ENCODE measurements at regions not wholly inside any gene's neighbourhood (a gene's known extent, or its start where the extent isn't known, plus 50 kb on each side); places are given as distances from the start of the nearest gene placed in this dataset.
"Not testable (repeated sequence)": the region's sequence is repeated elsewhere in the genome, so short reads cannot be mapped to it uniquely, and the experiment has no call there.

DNA sequence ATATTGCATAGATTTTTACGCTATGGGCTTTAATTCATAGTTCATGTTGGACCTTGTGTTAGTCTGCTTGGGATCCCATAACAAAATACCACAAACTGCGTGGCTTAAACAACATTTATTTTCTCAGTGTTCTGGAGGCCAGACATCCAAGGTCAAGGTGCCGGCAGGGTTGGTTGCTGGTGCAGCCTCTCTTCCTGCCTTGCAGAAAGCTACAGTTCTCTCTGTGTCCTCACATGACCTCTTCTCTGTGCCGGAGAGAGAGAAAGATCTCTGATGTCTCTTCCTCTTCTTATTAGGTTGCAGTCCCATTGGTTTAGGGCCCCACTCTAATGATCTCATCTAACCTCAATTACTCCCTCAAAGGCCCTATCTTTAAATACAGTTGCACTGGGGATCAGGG is 170.5 kb downstream of the IPO8 start:
- ATAC-seq (no peak), DNase-seq (no peak)
- Mint-ChIP-seq H3K9me3 (no peaks in the 10 kb centered on the region), H3K27me3 (peaks cover 4% of the 10 kb centered on the region), H3K27ac (no peak overlapping the region), H3K4me1 (no peaks in the 10 kb centered on the region), H3K4me3 (no peak overlapping the region), H3K36me3 (ENCODE audit: low read depth) (no peaks in the 10 kb centered on the region)

DNA sequence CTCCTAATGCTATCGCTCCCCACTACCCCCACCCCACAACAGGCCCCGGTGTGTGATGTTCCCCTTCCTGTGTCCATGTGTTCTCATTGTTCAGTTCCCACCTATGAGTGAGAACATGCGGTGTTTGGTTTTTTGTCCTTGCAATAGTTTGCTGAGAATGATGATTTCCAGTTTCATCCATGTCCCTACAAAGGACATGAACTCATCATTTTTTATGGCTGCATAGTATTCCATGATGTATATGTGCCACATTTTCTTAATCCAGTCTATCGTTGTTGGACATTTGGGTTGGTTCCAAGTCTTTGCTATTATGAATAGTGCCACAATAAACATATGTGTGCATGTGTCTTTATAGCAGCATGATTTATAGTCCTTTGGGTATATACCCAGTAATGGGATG is 175.4 kb downstream of the IPO8 start:
- ATAC-seq; H3K4me3 Mint-ChIP-seq; H3K9me3 Mint-ChIP-seq; H3K27ac Mint-ChIP-seq; H3K27me3 Mint-ChIP-seq; DNase-seq; H3K4me1 Mint-ChIP-seq; H3K36me3 Mint-ChIP-seq (ENCODE audit: low read depth): not testable (repeated sequence)

DNA sequence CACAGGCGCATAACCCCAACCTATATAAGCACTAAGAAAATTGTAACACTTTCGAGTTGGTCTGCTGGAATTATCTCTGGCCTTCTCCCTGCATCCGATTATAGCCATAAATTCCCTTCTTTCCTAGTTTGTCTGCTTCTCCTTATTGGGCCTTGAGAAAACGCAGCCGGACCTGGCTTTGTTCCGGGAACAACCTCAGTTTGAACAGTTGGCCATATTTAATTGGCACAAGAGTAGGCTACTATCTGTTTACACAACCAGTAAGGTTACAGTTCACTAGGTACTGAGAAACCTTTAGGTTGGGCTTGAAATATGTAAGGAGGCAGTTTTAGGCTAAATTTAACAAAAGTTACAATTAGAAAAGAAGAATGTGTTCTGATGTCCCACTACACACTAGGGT is 176.1 kb downstream of the IPO8 start:
- no peaks in the 10 kb centered on the region for H3K36me3 Mint-ChIP-seq (ENCODE audit: low read depth)
- DNase-seq = no peak
- no peak for ATAC-seq
- no peak overlapping the region for H3K27ac Mint-ChIP-seq
- no peaks in the 10 kb centered on the region for H3K27me3 Mint-ChIP-seq
- H3K9me3 Mint-ChIP-seq = no peaks in the 10 kb centered on the region
- H3K4me3 Mint-ChIP-seq = no peak overlapping the region
- no peaks in the 10 kb centered on the region for H3K4me1 Mint-ChIP-seq

DNA sequence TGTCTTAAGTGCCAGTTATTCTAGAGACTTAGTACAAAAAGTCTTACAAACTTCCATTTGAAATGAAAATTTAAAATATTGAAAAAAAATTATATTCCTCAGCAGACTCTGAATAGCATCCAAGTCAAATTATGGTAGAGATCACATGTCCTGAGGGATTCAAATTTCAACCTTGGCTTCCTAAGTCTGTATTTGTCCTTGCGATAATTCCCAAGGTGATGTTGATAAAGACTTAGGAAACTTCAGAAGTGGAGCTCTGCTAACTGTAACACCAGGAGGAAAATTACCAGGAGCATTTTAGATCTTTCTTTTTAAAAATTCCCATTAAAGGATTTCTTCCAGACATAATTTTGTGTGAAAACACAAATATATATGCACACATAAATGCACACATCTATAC is 178.3 kb downstream of the IPO8 start:
- ATAC-seq (no peak), DNase-seq (no peak)
- Mint-ChIP-seq H3K4me1 (no peaks in the 10 kb centered on the region), H3K4me3 (no peak overlapping the region), H3K9me3 (no peaks in the 10 kb centered on the region), H3K36me3 (ENCODE audit: low read depth) (no peaks in the 10 kb centered on the region), H3K27ac (no peak overlapping the region), H3K27me3 (no peaks in the 10 kb centered on the region)

DNA sequence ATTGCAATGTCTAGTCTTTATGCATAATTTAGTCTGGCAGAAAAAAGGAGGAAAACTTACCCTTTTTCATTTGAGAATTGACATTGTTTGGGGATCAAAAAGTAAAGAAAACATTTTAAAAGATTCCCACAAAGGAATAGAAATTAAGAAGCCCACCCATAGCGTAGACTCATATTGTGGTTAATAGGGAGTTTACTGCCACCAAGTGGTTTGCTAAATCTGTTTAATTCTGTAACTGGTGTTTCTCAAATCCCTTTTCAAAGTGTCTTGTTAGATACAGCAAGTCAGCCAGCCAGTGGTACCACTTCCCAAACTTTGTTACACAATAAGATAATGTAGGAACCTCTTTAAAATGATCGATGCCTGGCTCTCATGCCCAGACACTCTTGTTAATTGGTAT is 180.3 kb downstream of the IPO8 start:
- DNase-seq (no peak), ATAC-seq (no peak)
- no peaks in the 10 kb centered on the region for H3K27me3 Mint-ChIP-seq
- H3K27ac Mint-ChIP-seq = no peak overlapping the region
- H3K4me1 Mint-ChIP-seq = no peaks in the 10 kb centered on the region
- H3K9me3 Mint-ChIP-seq = no peaks in the 10 kb centered on the region
- no peak overlapping the region for H3K4me3 Mint-ChIP-seq
- H3K36me3 Mint-ChIP-seq (ENCODE audit: low read depth) = no peaks in the 10 kb centered on the region

DNA sequence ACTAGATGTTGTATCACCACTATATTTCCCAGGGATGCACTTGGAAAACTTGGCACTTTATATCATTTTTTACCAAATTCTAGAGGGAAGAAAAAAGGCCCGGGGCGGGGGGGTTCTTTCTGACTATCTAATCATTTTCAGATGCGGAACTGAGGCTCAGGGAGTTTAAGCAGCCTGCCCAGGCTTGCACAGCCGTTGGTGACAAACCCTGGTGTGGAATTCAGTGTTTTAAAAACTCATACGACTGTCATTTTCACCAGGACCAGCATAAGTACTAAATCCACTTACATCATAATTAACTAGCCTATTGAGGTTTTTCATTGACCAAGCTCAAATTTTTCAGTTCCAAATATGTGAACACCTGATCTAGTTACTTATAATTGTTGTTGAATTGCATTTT is 181.0 kb downstream of the IPO8 start:
- ATAC-seq = no peak
- Mint-ChIP-seq H3K27me3 (no peaks in the 10 kb centered on the region), H3K9me3 (no peaks in the 10 kb centered on the region), H3K4me3 (no peak overlapping the region), H3K27ac (no peak overlapping the region), H3K4me1 (no peaks in the 10 kb centered on the region), H3K36me3 (ENCODE audit: low read depth) (no peaks in the 10 kb centered on the region)
- DNase-seq = no peak

DNA sequence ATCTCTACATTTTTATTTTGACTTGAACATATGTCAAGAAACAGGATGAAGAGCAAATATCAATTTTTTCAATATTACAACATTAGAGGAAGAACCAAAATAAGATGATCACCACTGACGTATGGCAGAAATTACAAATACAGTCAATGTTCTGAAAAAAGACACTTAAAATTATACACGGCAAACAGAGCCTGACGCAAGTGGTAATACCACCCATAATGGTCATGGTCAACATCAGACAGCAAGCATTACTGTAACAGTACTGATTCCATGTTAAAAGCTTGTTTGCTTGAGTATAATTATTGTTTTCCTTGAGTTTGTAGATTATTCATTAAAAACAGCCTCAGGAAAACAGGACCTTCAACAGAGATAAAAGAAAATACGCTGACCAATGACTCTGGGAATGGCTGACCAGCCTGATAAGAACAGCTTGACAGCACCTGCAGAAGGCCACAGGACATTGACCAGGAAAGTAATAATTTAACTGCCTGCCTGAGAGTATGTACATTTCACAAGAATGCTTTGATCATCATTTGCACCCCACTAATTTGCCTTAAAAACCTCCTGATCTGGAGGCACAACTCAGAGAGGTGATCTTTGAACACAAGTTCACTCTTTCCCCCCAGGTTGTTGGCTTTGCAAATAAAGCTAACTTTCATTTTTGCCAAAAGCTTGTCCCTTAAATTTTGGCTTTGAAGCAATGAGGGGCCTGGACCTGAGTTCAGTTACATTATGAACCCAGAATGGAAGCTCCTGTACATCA is 187.3 kb downstream of the IPO8 start:
- H3K27me3 Mint-ChIP-seq = no peaks in the 10 kb centered on the region
- H3K27ac Mint-ChIP-seq = no peak overlapping the region
- H3K9me3 Mint-ChIP-seq = no peaks in the 10 kb centered on the region
- DNase-seq = no peak
- no peak overlapping the region for H3K4me3 Mint-ChIP-seq
- no peaks in the 10 kb centered on the region for H3K4me1 Mint-ChIP-seq
- H3K36me3 Mint-ChIP-seq (ENCODE audit: low read depth) = no peaks in the 10 kb centered on the region
- no peak for ATAC-seq

DNA sequence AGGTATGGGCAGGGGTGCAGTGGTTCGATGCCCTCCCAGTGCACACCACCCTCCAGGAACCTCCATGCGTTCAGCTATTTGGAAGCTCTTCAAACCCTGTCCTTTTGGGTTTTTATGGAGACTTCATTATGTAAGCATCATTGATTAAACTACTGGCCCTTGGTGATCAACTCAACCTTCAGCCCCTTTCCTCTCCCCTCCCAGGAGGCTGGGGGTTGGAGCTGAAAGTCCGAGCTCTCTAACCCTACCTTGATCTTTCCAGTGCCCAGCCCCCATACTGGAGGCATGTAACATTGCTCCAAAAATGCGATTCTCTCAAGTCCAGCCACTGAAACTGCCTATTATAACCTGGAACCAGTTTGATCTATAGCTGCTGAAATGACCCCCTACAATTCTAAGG is 188.1 kb downstream of the IPO8 start:
- no peak for DNase-seq
- Mint-ChIP-seq H3K9me3 (no peaks in the 10 kb centered on the region), H3K27ac (no peak overlapping the region), H3K4me1 (no peaks in the 10 kb centered on the region), H3K27me3 (no peaks in the 10 kb centered on the region), H3K36me3 (ENCODE audit: low read depth) (no peaks in the 10 kb centered on the region), H3K4me3 (no peak overlapping the region)
- no peak for ATAC-seq

DNA sequence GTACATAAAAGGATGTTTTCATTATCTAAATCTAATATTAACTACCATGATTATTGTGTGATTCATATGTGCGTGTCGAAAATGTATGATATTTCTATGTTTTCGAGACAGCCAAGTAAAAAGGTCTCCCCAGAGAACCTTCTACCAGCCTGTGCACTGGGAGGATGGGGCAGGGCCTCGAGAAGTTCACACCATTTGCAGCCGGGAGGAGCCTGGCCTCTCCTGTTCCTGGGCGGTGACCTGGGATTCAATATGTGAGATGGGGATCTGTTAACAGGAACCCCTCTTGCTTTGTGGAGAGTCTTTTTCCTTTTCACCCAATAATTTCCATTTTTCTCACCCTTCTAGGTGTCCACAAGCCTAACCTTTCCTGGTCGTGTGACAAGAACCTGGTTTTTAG is 189.3 kb downstream of the IPO8 start:
- no peak for ATAC-seq
- Mint-ChIP-seq H3K36me3 (ENCODE audit: low read depth) (no peaks in the 10 kb centered on the region), H3K9me3 (no peaks in the 10 kb centered on the region), H3K4me3 (no peak overlapping the region), H3K27me3 (no peaks in the 10 kb centered on the region), H3K27ac (no peak overlapping the region), H3K4me1 (no peaks in the 10 kb centered on the region)
- DNase-seq = no peak

DNA sequence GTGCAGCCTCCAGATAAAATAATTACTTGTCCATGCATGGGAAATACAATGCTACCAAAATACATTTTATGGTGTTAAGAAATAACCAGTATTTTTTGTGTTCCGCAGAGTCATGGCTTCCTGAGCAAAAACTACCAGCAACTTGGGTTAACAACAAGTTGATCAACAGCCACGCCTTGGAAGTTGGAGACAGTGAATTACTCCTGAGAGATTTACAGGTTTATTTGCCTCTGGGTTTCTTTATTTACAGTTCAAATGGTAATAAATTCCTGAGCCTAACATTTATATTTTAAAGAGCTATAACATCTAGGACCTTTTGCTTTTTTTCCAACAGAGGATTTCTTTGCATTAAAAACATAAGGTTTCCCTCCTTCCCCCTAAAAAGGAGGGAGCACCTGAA is 194.0 kb downstream of the IPO8 start:
- H3K36me3 Mint-ChIP-seq (ENCODE audit: low read depth) = no peaks in the 10 kb centered on the region
- no peak overlapping the region for H3K4me3 Mint-ChIP-seq
- H3K9me3 Mint-ChIP-seq = no peaks in the 10 kb centered on the region
- no peaks in the 10 kb centered on the region for H3K4me1 Mint-ChIP-seq
- H3K27ac Mint-ChIP-seq = no peak overlapping the region
- no peaks in the 10 kb centered on the region for H3K27me3 Mint-ChIP-seq
- DNase-seq = no peak
- ATAC-seq = no peak

DNA sequence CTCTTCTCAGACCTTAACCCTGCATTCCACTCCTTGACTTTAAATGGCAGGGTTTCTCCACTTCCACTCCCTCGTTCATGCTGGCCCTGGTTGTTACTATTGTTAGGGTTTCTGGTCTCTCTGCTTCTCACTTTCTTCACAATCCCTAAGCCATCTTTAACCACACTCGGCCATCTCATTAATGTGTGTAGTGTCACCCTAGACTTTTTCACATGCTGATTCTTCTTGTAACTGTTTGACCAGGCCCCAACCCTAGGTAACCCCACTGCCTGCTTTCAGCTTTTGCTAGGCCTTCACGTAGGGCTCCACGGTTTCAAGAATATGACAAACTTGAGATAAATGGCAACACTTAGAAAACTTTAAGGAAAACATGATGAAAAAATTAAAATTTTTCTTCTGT is 195.1 kb downstream of the IPO8 start:
- Mint-ChIP-seq H3K4me3 (no peak overlapping the region), H3K27me3 (no peaks in the 10 kb centered on the region), H3K36me3 (ENCODE audit: low read depth) (no peaks in the 10 kb centered on the region), H3K27ac (no peak overlapping the region), H3K9me3 (no peaks in the 10 kb centered on the region), H3K4me1 (no peaks in the 10 kb centered on the region)
- no peak for DNase-seq
- no peak for ATAC-seq

DNA sequence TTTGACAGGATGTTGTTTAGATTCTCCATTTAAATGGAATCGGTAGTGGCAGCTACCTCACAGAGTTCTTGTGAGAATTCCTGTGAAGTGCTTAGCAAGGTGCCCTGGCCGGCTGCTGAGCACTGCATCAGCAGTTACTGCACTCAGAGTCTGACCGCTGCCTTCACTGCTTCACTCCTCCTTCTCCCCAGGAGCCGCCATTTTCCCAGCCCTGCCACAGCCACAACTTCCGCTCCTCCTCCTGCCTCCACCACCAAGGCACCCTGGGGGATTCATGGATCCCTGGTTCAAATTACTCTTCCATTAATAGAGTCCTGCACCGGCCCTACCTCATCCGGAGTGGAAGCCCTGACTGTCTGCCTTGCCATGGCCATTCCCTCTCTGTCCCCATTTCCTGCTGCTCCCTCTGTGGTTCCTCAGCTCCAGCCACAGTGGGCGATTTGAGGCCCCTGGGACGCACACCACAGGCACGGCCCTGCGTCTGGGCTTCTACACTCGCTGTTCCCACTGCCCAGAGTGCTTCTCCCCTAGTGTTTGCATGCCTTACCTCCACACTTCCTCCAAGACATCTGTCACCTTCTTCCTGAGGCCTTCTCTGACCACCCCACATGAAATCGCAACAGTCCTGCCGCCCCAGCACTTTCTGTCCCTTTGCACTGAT is 210.3 kb downstream of the IPO8 start:
- H3K4me1 Mint-ChIP-seq = no peaks in the 10 kb centered on the region
- DNase-seq = no peak

DNA sequence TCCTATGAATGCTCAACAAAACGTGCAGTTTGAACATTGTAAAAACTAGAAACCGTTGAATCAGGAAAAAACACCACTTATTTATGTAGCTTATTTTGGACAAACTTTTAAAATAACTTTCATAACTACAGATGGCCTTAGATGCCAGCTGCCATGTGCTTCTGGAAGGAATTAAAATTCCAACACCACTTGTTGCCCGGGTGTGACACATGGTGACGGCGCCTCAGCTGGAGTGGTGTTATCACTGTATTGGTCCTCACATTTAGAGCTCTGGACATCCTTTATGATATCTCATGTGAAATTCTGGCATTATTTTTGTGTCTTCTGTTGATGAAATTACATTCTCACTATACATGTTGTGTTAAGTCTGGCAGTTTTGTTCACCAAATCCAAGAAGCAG is 211.0 kb downstream of the IPO8 start:
- ATAC-seq (no peak), DNase-seq (no peak)
- Mint-ChIP-seq H3K27ac (no peak overlapping the region), H3K4me3 (no peak overlapping the region), H3K27me3 (no peaks in the 10 kb centered on the region), H3K4me1 (no peaks in the 10 kb centered on the region), H3K9me3 (no peaks in the 10 kb centered on the region), H3K36me3 (ENCODE audit: low read depth) (no peaks in the 10 kb centered on the region)

More for the DNA sequence above, 210.3 kb downstream of the IPO8 start:
- no peak for ATAC-seq
- Mint-ChIP-seq H3K27me3 (no peaks in the 10 kb centered on the region), H3K27ac (no peak overlapping the region), H3K4me3 (no peak overlapping the region), H3K9me3 (no peaks in the 10 kb centered on the region), H3K36me3 (ENCODE audit: low read depth) (no peaks in the 10 kb centered on the region)

DNA sequence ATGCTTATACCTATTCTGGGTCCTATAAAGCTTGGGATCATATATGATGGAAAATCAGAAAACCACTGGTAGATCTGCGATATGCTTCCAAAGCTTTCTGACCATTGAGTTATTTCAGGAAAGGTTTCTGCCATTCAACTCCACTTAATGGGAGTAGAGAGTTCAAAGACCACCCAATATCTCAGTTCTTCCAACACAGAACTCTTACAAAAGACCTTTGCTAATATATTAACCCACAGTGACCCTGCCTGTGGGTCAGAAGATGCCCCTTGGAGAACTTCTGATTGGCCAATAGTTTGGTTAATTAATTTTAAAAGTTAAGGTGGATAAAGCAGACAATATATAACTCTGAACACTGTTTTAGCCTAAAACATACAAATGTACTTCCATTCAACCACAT is 213.0 kb downstream of the IPO8 start:
- no peak for ATAC-seq
- no peaks in the 10 kb centered on the region for H3K36me3 Mint-ChIP-seq (ENCODE audit: low read depth)
- H3K4me3 Mint-ChIP-seq = no peak overlapping the region
- H3K27me3 Mint-ChIP-seq = no peaks in the 10 kb centered on the region
- H3K4me1 Mint-ChIP-seq = no peaks in the 10 kb centered on the region
- no peak for DNase-seq
- no peaks in the 10 kb centered on the region for H3K9me3 Mint-ChIP-seq
- no peak overlapping the region for H3K27ac Mint-ChIP-seq

DNA sequence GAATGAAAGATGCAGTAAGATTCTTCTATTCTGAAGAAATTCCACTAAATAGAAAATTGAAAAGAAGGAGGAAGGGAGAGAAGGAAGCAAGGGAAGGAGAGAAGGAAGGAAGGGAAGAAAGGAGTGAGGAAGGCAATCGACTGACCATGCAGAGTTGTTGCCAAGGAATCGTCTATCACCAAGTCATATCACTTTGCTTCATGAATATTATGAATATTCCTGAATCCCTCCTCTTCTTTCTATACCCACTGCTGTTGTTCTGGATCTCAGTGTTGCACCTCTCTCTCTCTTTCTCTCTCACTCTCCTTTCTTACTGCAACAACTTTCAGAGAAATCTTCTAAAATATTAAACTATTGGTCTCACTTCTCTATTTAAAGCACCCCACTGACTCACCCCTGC is 222.4 kb downstream of the IPO8 start:
- Mint-ChIP-seq H3K9me3 (peaks cover 3% of the 10 kb centered on the region), H3K4me3 (no peak overlapping the region), H3K4me1 (no peaks in the 10 kb centered on the region), H3K27me3 (no peaks in the 10 kb centered on the region), H3K27ac (no peak overlapping the region), H3K36me3 (ENCODE audit: low read depth) (no peaks in the 10 kb centered on the region)
- ATAC-seq = no peak
- DNase-seq = no peak

Measured in activated naive CD8-positive, alpha-beta T cell treated with anti-CD3 and anti-CD28 coated beads, Interleukin-2, amount 50 U/mL, for 24 hours (primary cell).